ENCODE measurements at regions not wholly inside any gene's neighbourhood (a gene's known extent, or its start where the extent isn't known, plus 50 kb on each side); places are given as distances from the start of the nearest gene placed in this dataset.
A peak's percentile ranks its signal among the peaks of the same experiment; 100 is the strongest.

DNA sequence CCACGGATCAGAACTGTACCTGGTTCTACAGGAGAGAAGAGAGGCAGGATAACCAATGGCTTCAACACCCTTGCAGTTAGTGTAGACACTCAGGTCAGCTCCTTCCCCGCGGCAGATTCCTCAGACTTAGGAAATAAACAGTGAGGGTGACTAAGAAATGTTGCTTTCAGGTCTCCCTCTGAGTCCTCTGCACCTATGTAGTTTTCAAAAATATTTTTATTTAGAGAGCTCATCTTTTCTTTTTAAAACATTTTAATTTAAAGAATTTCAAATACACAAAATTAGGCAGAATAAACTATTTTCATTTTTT lies 195.2 kb downstream of the KLF12 start:
- 0 out of 2 replicates have a peak, but pooled peaks cover 7% of the 10 kb centered on the region for H4K20me1 ChIP-seq (ENCODE audit: insufficient read depth, low read length)
- peak overlapping the region; percentile 54; the same call in 1 of the 2 replicates for H3K4ac ChIP-seq (ENCODE audit: low read depth, low read length)
- no peak overlapping the region for H3K23ac ChIP-seq (ENCODE audit: low read depth, low read length)
- TF ChIP-seq SMC3 (IDR thresholded peaks at IDR 0.05; ENCODE audit: low read depth, low read length): no peak
- TF ChIP-seq POLR2A (IDR thresholded peaks at IDR 0.05; ENCODE audit: low read depth, low read length): no peak
- TF ChIP-seq RCOR1 (IDR thresholded peaks at IDR 0.05; ENCODE audit: insufficient replicate concordance, low read length): no peak
- TF ChIP-seq CHD1 (IDR thresholded peaks at IDR 0.05; ENCODE audit: low read depth, low read length): no peak
- ATAC-seq (ENCODE audit: low read depth): no peak
- H3K9me3 ChIP-seq (ENCODE audit: control insufficient read depth, insufficient read depth, low read length): no peaks in the 10 kb centered on the region
- peak overlapping the region; percentile 55 for H2BK5ac ChIP-seq (ENCODE audit: low read depth, low read length, poor library complexity, severe bottlenecking)
- H2AK5ac ChIP-seq (ENCODE audit: low read depth, low read length): peak overlapping the region; percentile 45; the same call in 1 of the 2 replicates
- intact Hi-C loops (cut with micrococcal nuclease): loop anchor here (2.0 to 5.0 kb wide), 2 partner anchors 87 to 194 kb away; no protein-coding TSS in a partner anchor
- dilution Hi-C loops (cut with HindIII; ENCODE audit: low sequenced_read_pairs, unreplicated experiment): no loop called here
- no peak overlapping the region for H2AK9ac ChIP-seq (replicated peaks; ENCODE audit: low read depth, low read length, poor library complexity)
- ChIA-PET CTCF (interaction anchor here (0.9 to 1.0 kb wide), 2 partner anchors 8 to 10 kb away, joined by 3 read pairs; no protein-coding TSS in a partner anchor), POLR2A (ENCODE audit: unreplicated experiment) (no interaction called here)
- peaks cover 13% of the 10 kb centered on the region for H3K9me1 ChIP-seq (ENCODE audit: insufficient read depth, low read length)
- H2BK20ac ChIP-seq (ENCODE audit: low read depth, low read length): 0 out of 2 replicates have a peak overlapping the region, but pooled peaks have one; percentile 37
- BruUV-seq (replicated peaks): no TSS peak
- no peak for DNase-seq
- H3K27me3 ChIP-seq (ENCODE audit: control insufficient read depth, insufficient read depth, low read length): no peaks in the 10 kb centered on the region
- no CpG with 5 or more reads among the region's 3 CpGs for WGBS, 2 experiments (ENCODE audit: extremely low coverage in 2 of 2, insufficient read length in 1 of 2)
- peaks cover 20% of the 10 kb centered on the region for H3K4me1 ChIP-seq (ENCODE audit: control insufficient read depth, insufficient read depth, low read length)
- H3K4me2 ChIP-seq (ENCODE audit: low read depth, low read length): no peak overlapping the region
- no peak overlapping the region for H3K9ac ChIP-seq (ENCODE audit: low read depth, low read length)
- H3K56ac ChIP-seq (ENCODE audit: extremely low read depth, insufficient read depth, low read length): no peak overlapping the region
- no peak overlapping the region for H2AFZ ChIP-seq (replicated peaks; ENCODE audit: low read length, poor library complexity)
- no peak overlapping the region for H3K4me3 ChIP-seq (ENCODE audit: insufficient read depth, low read depth, low read length)
- no peak overlapping the region for H3K14ac ChIP-seq (replicated peaks; ENCODE audit: low read depth, low read length)
- peak overlapping the region; percentile 26; the same call in 1 of the 2 replicates for H3K18ac ChIP-seq (ENCODE audit: low read depth, low read length)
- no peak overlapping the region for H2BK15ac ChIP-seq (ENCODE audit: low read depth, low read length)
- H2BK120ac ChIP-seq (ENCODE audit: low read depth, low read length): no peak overlapping the region
- H4K8ac ChIP-seq (ENCODE audit: low read depth in 2 of 2, low read length in 2 of 2): peak overlapping the region in 1 of 2 experiments; percentile 48; a peak in 1 of 4 replicates
- peak overlapping the region; percentile 16; the same call in 1 of the 2 replicates for H3K27ac ChIP-seq (ENCODE audit: insufficient read depth, low read length)
- peaks cover 24 to 67% of the 10 kb centered on the region in 2 experiments for H3K79me1 ChIP-seq (ENCODE audit: low read depth in 1 of 2, low read length in 2 of 2)
- no peak overlapping the region for H4K91ac ChIP-seq (ENCODE audit: insufficient read depth, low read depth, low read length)
- no peak overlapping the region for H4K5ac ChIP-seq (ENCODE audit: low read depth, low read length)
- in situ Hi-C loops (cut with MboI; ENCODE audit: low sequenced_read_pairs): no loop called here
- no peaks in the 10 kb centered on the region for H3K36me3 ChIP-seq (ENCODE audit: control insufficient read depth, insufficient read depth, low read length)
